ENCODE measurements at regions not wholly inside any gene's neighbourhood (a gene's known extent, or its start where the extent isn't known, plus 50 kb on each side); places are given as distances from the start of the nearest gene placed in this dataset.

GRCh38 chrX:40424259-40424658 lies 156.5 kb upstream of the ATP6AP2 start:
- ATAC-seq (replicated peaks) (no peak), DNase-seq (no peak)
- no peak overlapping the region for H3K4me3 Mint-ChIP-seq
- peaks cover 0 to 3% of the 10 kb centered on the region in 2 donors for H3K36me3 Mint-ChIP-seq
- peaks cover 0 to 2% of the 10 kb centered on the region in 2 donors for H3K4me1 Mint-ChIP-seq
- peaks cover 0 to 6% of the 10 kb centered on the region in 2 donors for H3K9me3 Mint-ChIP-seq
- peaks cover 0 to 8% of the 10 kb centered on the region in 2 donors for H3K27me3 Mint-ChIP-seq
- no peak overlapping the region for H3K27ac Mint-ChIP-seq

GRCh38 chrX:40423299-40423698 lies 157.5 kb upstream of the ATP6AP2 start:
- H3K4me3 Mint-ChIP-seq: no peak overlapping the region
- peaks cover 0 to 2% of the 10 kb centered on the region in 2 donors for H3K4me1 Mint-ChIP-seq
- peaks cover 0 to 6% of the 10 kb centered on the region in 2 donors for H3K9me3 Mint-ChIP-seq
- H3K27ac Mint-ChIP-seq: no peak overlapping the region
- peaks cover 0 to 3% of the 10 kb centered on the region in 2 donors for H3K36me3 Mint-ChIP-seq
- DNase-seq: no peak
- ATAC-seq (replicated peaks): no peak
- peaks cover 0 to 4% of the 10 kb centered on the region in 2 donors for H3K27me3 Mint-ChIP-seq

GRCh38 chrX:40422021-40422420 lies 158.7 kb upstream of the ATP6AP2 start:
- Mint-ChIP-seq H3K9me3 (peaks cover 0 to 6% of the 10 kb centered on the region in 2 donors), H3K4me1 (peaks cover 0 to 2% of the 10 kb centered on the region in 2 donors), H3K27ac (no peak overlapping the region), H3K27me3 (peaks cover 0 to 5% of the 10 kb centered on the region in 2 donors), H3K4me3 (no peak overlapping the region), H3K36me3 (peaks cover 0 to 3% of the 10 kb centered on the region in 2 donors)
- no peak for ATAC-seq (replicated peaks)
- no peak for DNase-seq

- H3K4me1 Mint-ChIP-seq: peaks cover 0 to 2% of the 10 kb centered on the region in 2 donors
- no peak for DNase-seq
- H3K36me3 Mint-ChIP-seq: no peaks in the 10 kb centered on the region
- H3K27ac Mint-ChIP-seq: no peak overlapping the region
- no peak overlapping the region for H3K4me3 Mint-ChIP-seq
- ATAC-seq (replicated peaks): peak in 1 of 2 donors; percentile 22
- H3K27me3 Mint-ChIP-seq: peaks cover 0 to 3% of the 10 kb centered on the region in 2 donors
- peaks cover 0 to 6% of the 10 kb centered on the region in 2 donors for H3K9me3 Mint-ChIP-seq
Observed at GRCh38 chrX:40420899-40421729, 159.7 kb upstream of the ATP6AP2 start.

GRCh38 chrX:40418813-40419195 lies 162.0 kb upstream of the ATP6AP2 start:
- Mint-ChIP-seq H3K36me3 (no peaks in the 10 kb centered on the region), H3K9me3 (peaks cover 0 to 6% of the 10 kb centered on the region in 2 donors), H3K27ac (no peak overlapping the region), H3K27me3 (peaks cover 0 to 13% of the 10 kb centered on the region in 2 donors), H3K4me3 (no peak overlapping the region), H3K4me1 (peaks cover 0 to 2% of the 10 kb centered on the region in 2 donors)
- DNase-seq: no peak
- no peak for ATAC-seq (replicated peaks)

GRCh38 chrX:40418146-40418812 lies 162.5 kb upstream of the ATP6AP2 start:
- H3K27me3 Mint-ChIP-seq: peaks cover 0 to 17% of the 10 kb centered on the region in 2 donors
- no peaks in the 10 kb centered on the region for H3K36me3 Mint-ChIP-seq
- no peak overlapping the region for H3K4me3 Mint-ChIP-seq
- DNase-seq (no peak), ATAC-seq (replicated peaks) (no peak)
- peaks cover 0 to 2% of the 10 kb centered on the region in 2 donors for H3K4me1 Mint-ChIP-seq
- H3K9me3 Mint-ChIP-seq: peaks cover 0 to 6% of the 10 kb centered on the region in 2 donors
- no peak overlapping the region for H3K27ac Mint-ChIP-seq

- no peak for ATAC-seq (replicated peaks)
- no peak for DNase-seq
- Mint-ChIP-seq H3K4me3 (no peak overlapping the region), H3K27ac (no peak overlapping the region), H3K27me3 (peaks cover 0 to 19% of the 10 kb centered on the region in 2 donors), H3K9me3 (no peaks in the 10 kb centered on the region), H3K36me3 (no peaks in the 10 kb centered on the region), H3K4me1 (no peaks in the 10 kb centered on the region)
Observed at GRCh38 chrX:40415675-40416074, 165.1 kb upstream of the ATP6AP2 start.

GRCh38 chrX:40414335-40414734 lies 166.4 kb upstream of the ATP6AP2 start:
- DNase-seq (no peak), ATAC-seq (replicated peaks) (no peak)
- H3K27ac Mint-ChIP-seq: no peak overlapping the region

GRCh38 chrX:40411340-40412111 lies 169.2 kb upstream of the ATP6AP2 start:
- H3K4me1 Mint-ChIP-seq: no peaks in the 10 kb centered on the region
- H3K27me3 Mint-ChIP-seq: peaks cover 0 to 16% of the 10 kb centered on the region in 2 donors
- no peak overlapping the region for H3K27ac Mint-ChIP-seq
- peaks cover 11 to 18% of the 10 kb centered on the region in 2 donors for H3K9me3 Mint-ChIP-seq
- H3K4me3 Mint-ChIP-seq: no peak overlapping the region
- ATAC-seq (replicated peaks) (peak in 1 of 2 donors; percentile 42), DNase-seq (no peak)
- H3K36me3 Mint-ChIP-seq: peaks cover 0 to 2% of the 10 kb centered on the region in 2 donors

More at GRCh38 chrX:40414335-40414734, 166.4 kb upstream of the ATP6AP2 start:
- peaks cover 0 to 19% of the 10 kb centered on the region in 2 donors for H3K27me3 Mint-ChIP-seq
- H3K4me1 Mint-ChIP-seq: no peaks in the 10 kb centered on the region
- H3K4me3 Mint-ChIP-seq: no peak overlapping the region
- H3K36me3 Mint-ChIP-seq: no peaks in the 10 kb centered on the region
- peaks cover 2 to 6% of the 10 kb centered on the region in 2 donors for H3K9me3 Mint-ChIP-seq

- H3K4me3 Mint-ChIP-seq: no peak overlapping the region
- H3K4me1 Mint-ChIP-seq: peaks cover 3 to 5% of the 10 kb centered on the region in 2 donors
- H3K27ac Mint-ChIP-seq: no peak overlapping the region
- DNase-seq (no peak), ATAC-seq (replicated peaks) (no peak)
- peaks cover 0 to 2% of the 10 kb centered on the region in 2 donors for H3K36me3 Mint-ChIP-seq
- peaks cover 11 to 18% of the 10 kb centered on the region in 2 donors for H3K9me3 Mint-ChIP-seq
- H3K27me3 Mint-ChIP-seq: peaks cover 0 to 16% of the 10 kb centered on the region in 2 donors
Observed at GRCh38 chrX:40410859-40411258, 169.9 kb upstream of the ATP6AP2 start.

GRCh38 chrX:40406330-40406859 lies 174.4 kb upstream of the ATP6AP2 start:
- peak; percentile 1 for DNase-seq
- Mint-ChIP-seq H3K27me3 (no peaks in the 10 kb centered on the region), H3K4me3 (no peak overlapping the region), H3K9me3 (peaks cover 11 to 18% of the 10 kb centered on the region in 2 donors), H3K36me3 (peaks cover 0 to 2% of the 10 kb centered on the region in 2 donors), H3K27ac (no peak overlapping the region), H3K4me1 (peaks cover 3 to 6% of the 10 kb centered on the region in 2 donors)
- peak; percentile 78 to 79 for ATAC-seq (replicated peaks)

GRCh38 chrX:40405399-40405798 lies 175.4 kb upstream of the ATP6AP2 start:
- H3K27me3 Mint-ChIP-seq: peaks cover 0 to 5% of the 10 kb centered on the region in 2 donors
- peaks cover 11 to 18% of the 10 kb centered on the region in 2 donors for H3K9me3 Mint-ChIP-seq
- no peak overlapping the region for H3K4me3 Mint-ChIP-seq
- ATAC-seq (replicated peaks) (no peak), DNase-seq (no peak)
- peaks cover 3 to 6% of the 10 kb centered on the region in 2 donors for H3K4me1 Mint-ChIP-seq
- peaks cover 0 to 2% of the 10 kb centered on the region in 2 donors for H3K36me3 Mint-ChIP-seq
- no peak overlapping the region for H3K27ac Mint-ChIP-seq

GRCh38 chrX:40403757-40404156 lies 177.0 kb upstream of the ATP6AP2 start:
- ATAC-seq (replicated peaks): no peak
- Mint-ChIP-seq H3K4me1 (peaks cover 3 to 6% of the 10 kb centered on the region in 2 donors), H3K9me3 (peaks cover 5 to 8% of the 10 kb centered on the region in 2 donors), H3K4me3 (no peak overlapping the region), H3K36me3 (peaks cover 0 to 2% of the 10 kb centered on the region in 2 donors), H3K27me3 (peaks cover 0 to 6% of the 10 kb centered on the region in 2 donors), H3K27ac (no peak overlapping the region)
- no peak for DNase-seq

Data from stimulated activated naive B cell treated with anti-CD40 and anti-IgM and Interleukin-4, amounts not matched to agents 10 μg/mL and 1 μg/mL and 100 μg/mL, for 72 hours (primary cell).